ENCODE measurements at regions not wholly inside any gene's neighbourhood (a gene's known extent, or its start where the extent isn't known, plus 50 kb on each side); places are given as distances from the start of the nearest gene placed in this dataset.

- intact Hi-C loops (cut with DNase I): no loop called here
- ATAC-seq (no peak), DNase-seq (no peak)
- H3K4me1 ChIP-seq: no peaks in the 10 kb centered on the region
- no peaks in the 10 kb centered on the region for H3K36me3 ChIP-seq (ENCODE audit: insufficient read depth in 1 of 2, low read depth in 1 of 2)
- TF ChIP-seq, protein P1, sequence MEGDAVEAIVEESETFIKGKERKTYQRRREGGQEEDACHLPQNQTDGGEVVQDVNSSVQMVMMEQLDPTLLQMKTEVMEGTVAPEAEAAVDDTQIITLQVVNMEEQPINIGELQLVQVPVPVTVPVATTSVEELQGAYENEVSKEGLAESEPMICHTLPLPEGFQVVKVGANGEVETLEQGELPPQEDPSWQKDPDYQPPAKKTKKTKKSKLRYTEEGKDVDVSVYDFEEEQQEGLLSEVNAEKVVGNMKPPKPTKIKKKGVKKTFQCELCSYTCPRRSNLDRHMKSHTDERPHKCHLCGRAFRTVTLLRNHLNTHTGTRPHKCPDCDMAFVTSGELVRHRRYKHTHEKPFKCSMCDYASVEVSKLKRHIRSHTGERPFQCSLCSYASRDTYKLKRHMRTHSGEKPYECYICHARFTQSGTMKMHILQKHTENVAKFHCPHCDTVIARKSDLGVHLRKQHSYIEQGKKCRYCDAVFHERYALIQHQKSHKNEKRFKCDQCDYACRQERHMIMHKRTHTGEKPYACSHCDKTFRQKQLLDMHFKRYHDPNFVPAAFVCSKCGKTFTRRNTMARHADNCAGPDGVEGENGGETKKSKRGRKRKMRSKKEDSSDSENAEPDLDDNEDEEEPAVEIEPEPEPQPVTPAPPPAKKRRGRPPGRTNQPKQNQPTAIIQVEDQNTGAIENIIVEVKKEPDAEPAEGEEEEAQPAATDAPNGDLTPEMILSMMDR (IDR thresholded peaks at IDR 0.05): no peak
- WGBS, 3 donors: 54 to 60% (median 55%) methylated on average over 2 of the region's 2 CpGs
- no peak overlapping the region for H3K4me3 ChIP-seq
- no peaks in the 10 kb centered on the region for H3K27me3 ChIP-seq (ENCODE audit: insufficient read depth in 3 of 3, low read length in 2 of 3)
- no peak overlapping the region for H3K27ac ChIP-seq
- no peaks in the 10 kb centered on the region for H3K9me3 ChIP-seq
Observed at GRCh38 chr7:109126404-109127050, 556.9 kb downstream of the DNAJB9 start.

DNA sequence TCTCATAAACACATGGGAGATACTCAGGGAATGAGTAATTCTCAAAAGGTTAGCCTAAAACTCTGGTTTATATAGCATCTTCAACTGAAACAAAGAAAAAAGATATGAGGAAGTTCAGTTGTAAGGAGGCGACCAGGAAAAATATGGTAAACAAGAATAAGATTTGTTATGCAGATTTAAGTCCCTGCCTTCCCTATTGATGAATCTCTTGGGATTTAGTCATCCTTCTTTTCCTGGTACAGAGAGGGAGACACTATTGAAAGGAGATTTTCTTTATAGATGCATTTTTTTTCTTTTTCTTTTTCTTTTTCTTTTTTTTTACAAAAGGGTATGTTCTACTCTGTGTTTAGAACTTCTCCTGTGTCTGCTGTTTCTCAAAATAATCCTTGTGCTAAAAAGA, 557.5 kb downstream of the DNAJB9 start:
- no peak for ATAC-seq
- Histone ChIP-seq H3K9me3 (no peaks in the 10 kb centered on the region), H3K27me3 (ENCODE audit: insufficient read depth in 3 of 3, low read length in 2 of 3) (no peaks in the 10 kb centered on the region), H3K4me3 (no peak overlapping the region), H3K27ac (no peak overlapping the region), H3K4me1 (no peaks in the 10 kb centered on the region), H3K36me3 (ENCODE audit: insufficient read depth in 1 of 2, low read depth in 1 of 2) (no peaks in the 10 kb centered on the region)
- WGBS, 3 donors: 60 to 70% (median 67%) methylated on average over 1 of the region's 1 CpG
- TF ChIP-seq, protein P1 (IDR thresholded peaks at IDR 0.05): no peak
- intact Hi-C loops (cut with DNase I): no loop called here
- DNase-seq: no peak

GRCh38 chr7:109131141-109131540, 561.5 kb downstream of the DNAJB9 start:
- Histone ChIP-seq H3K27me3 (ENCODE audit: insufficient read depth in 3 of 3, low read length in 2 of 3) (no peaks in the 10 kb centered on the region), H3K36me3 (ENCODE audit: insufficient read depth in 1 of 2, low read depth in 1 of 2) (no peaks in the 10 kb centered on the region), H3K4me3 (no peak overlapping the region), H3K9me3 (no peaks in the 10 kb centered on the region), H3K4me1 (no peaks in the 10 kb centered on the region), H3K27ac (no peak overlapping the region)
- ATAC-seq (no peak), DNase-seq (no peak)
- TF ChIP-seq, protein P1 (IDR thresholded peaks at IDR 0.05): no peak
- intact Hi-C loops (cut with DNase I): no loop called here
- 24 to 37% (median 25%) methylated on average over 1 of the region's 1 CpG for WGBS, 3 donors

GRCh38 chr7:109136893-109137292, 567.2 kb downstream of the DNAJB9 start:
- Histone ChIP-seq H3K9me3 (no peaks in the 10 kb centered on the region), H3K36me3 (ENCODE audit: insufficient read depth in 1 of 2, low read depth in 1 of 2) (no peaks in the 10 kb centered on the region), H3K4me1 (no peaks in the 10 kb centered on the region), H3K27ac (no peak overlapping the region), H3K4me3 (no peak overlapping the region), H3K27me3 (ENCODE audit: insufficient read depth in 3 of 3, low read length in 2 of 3) (no peaks in the 10 kb centered on the region)
- TF ChIP-seq, protein P1 (IDR thresholded peaks at IDR 0.05): no peak
- ATAC-seq (no peak), DNase-seq (no peak)
- 87 to 92% (median 91%) methylated on average over 3 of the region's 3 CpGs for WGBS, 3 donors
- intact Hi-C loops (cut with DNase I): no loop called here

- 56 to 75% (median 62%) methylated on average over 2 of the region's 2 CpGs for WGBS, 3 donors
- H3K27ac ChIP-seq: no peak overlapping the region
- intact Hi-C loops (cut with DNase I): no loop called here
- no peaks in the 10 kb centered on the region for H3K9me3 ChIP-seq
- no peaks in the 10 kb centered on the region for H3K27me3 ChIP-seq (ENCODE audit: insufficient read depth in 3 of 3, low read length in 2 of 3)
- H3K4me3 ChIP-seq: no peak overlapping the region
- no peaks in the 10 kb centered on the region for H3K36me3 ChIP-seq (ENCODE audit: insufficient read depth in 1 of 2, low read depth in 1 of 2)
- DNase-seq (no peak), ATAC-seq (no peak)
- no peaks in the 10 kb centered on the region for H3K4me1 ChIP-seq
- TF ChIP-seq, protein P1 (IDR thresholded peaks at IDR 0.05): no peak
Observed at GRCh38 chr7:109154748-109155147, 585.1 kb downstream of the DNAJB9 start.
